Left kidney (tissue), 1 donor: ENCODE measurements at regions not wholly inside any gene's neighbourhood (a gene's known extent, or its start where the extent isn't known, plus 50 kb on each side); places are given as distances from the start of the nearest gene placed in this dataset.
"Not testable (repeated sequence)": the region's sequence is repeated elsewhere in the genome, so short reads cannot be mapped to it uniquely, and the experiment has no call there.

Source experiments
- DNase-seq: peaks from one replicate; pipeline ENCODE4 v3.0.0-alpha.2; 2013

GRCh38 chr6:80921861-80922460, 815.5 kb downstream of the BCKDHB start:
- DNase-seq, result no peak

GRCh38 chr6:80907831-80908230, 801.4 kb downstream of the BCKDHB start:
- no peak for DNase-seq

GRCh38 chr6:80903711-80904110, 797.2 kb downstream of the BCKDHB start:
- no peak for DNase-seq

- no peak for DNase-seq
Observed at GRCh38 chr6:80886475-80886874, 780.0 kb downstream of the BCKDHB start.

GRCh38 chr6:80872951-80873308, 766.5 kb downstream of the BCKDHB start:
- DNase-seq, result no peak

GRCh38 chr6:80872199-80872950, 765.9 kb downstream of the BCKDHB start:
- no peak for DNase-seq

GRCh38 chr6:80862756-80863155, 756.3 kb downstream of the BCKDHB start:
- no peak for DNase-seq

GRCh38 chr6:80860107-80860506, 753.6 kb downstream of the BCKDHB start:
- no peak for DNase-seq

GRCh38 chr6:80847973-80848372, 741.5 kb downstream of the BCKDHB start:
- DNase-seq, result not testable (repeated sequence)

- no peak for DNase-seq
Observed at GRCh38 chr6:80832337-80832736, 725.9 kb downstream of the BCKDHB start.

- no peak for DNase-seq
Observed at GRCh38 chr6:80793411-80793810, 686.9 kb downstream of the BCKDHB start.

- no peak for DNase-seq
Observed at GRCh38 chr6:80792151-80792550, 685.7 kb downstream of the BCKDHB start.

GRCh38 chr6:80789912-80790570, 683.6 kb downstream of the BCKDHB start:
- no peak for DNase-seq

- DNase-seq, result not testable (repeated sequence)
Observed at GRCh38 chr6:80783271-80783670, 676.8 kb downstream of the BCKDHB start.

- DNase-seq, result peak; percentile 33
Observed at GRCh38 chr6:80771941-80772340, 665.5 kb downstream of the BCKDHB start.

- DNase-seq, result no peak
Observed at GRCh38 chr6:80769106-80769505, 662.6 kb downstream of the BCKDHB start.

- DNase-seq, result no peak
Observed at GRCh38 chr6:80767808-80768207, 661.3 kb downstream of the BCKDHB start.

- no peak for DNase-seq
Observed at GRCh38 chr6:80744213-80744612, 637.7 kb downstream of the BCKDHB start.

GRCh38 chr6:80742481-80742880, 636.0 kb downstream of the BCKDHB start:
- peak; percentile 6 for DNase-seq

- DNase-seq, result no peak
Observed at GRCh38 chr6:80733641-80734040, 627.2 kb downstream of the BCKDHB start.

GRCh38 chr6:80728830-80729229, 622.4 kb downstream of the BCKDHB start:
- no peak for DNase-seq

GRCh38 chr6:80728101-80728750, 621.8 kb downstream of the BCKDHB start:
- DNase-seq, result no peak
